T1000 (cell line): ENCODE measurements at regions not wholly inside any gene's neighbourhood (a gene's known extent, or its start where the extent isn't known, plus 50 kb on each side); places are given as distances from the start of the nearest gene placed in this dataset.

ENCODE experiments used
- DNase-seq: peaks from one replicate; lab custom pipeline; 2025; ENCODE audit warnings: mixed read lengths; lab: John Stamatoyannopoulos, UW

DNA sequence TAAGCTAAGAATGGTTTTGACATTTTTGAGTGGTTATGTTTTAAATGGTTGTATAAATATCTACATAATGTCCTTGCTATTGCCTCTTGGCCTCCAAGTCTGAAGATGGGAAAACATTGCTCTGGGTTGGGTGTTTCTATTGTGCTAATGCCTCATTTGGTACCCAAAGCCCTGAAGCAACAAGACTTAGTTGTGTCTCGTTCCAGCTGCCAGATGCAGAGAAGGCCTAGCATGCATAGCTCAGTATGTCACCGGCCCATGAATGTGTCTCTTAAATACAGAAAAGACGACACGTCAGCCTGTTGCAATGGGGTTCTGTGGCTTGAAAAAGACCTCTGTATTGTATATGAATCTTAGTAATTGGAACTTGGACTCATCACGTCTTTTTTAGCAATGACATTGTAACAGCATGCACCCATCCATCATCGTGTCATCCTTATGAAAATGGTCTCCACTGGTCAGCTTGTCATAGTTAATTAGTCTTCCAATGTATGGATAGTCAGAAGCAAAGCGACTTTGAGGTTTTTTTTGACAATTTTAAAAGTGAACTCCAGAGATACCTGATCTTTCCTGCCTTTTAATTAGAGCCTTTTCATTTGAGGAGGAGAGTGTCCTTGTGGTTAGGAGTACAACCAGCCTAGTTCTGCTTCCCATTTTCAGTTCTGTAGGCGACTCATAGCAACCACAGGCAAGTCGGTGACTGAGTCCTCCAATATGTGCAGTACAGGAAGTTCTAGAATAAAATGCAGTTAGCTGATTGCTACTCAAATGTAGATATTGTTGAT, 126.4 kb upstream of the GATB start:
- peak; percentile 8 for DNase-seq

DNA sequence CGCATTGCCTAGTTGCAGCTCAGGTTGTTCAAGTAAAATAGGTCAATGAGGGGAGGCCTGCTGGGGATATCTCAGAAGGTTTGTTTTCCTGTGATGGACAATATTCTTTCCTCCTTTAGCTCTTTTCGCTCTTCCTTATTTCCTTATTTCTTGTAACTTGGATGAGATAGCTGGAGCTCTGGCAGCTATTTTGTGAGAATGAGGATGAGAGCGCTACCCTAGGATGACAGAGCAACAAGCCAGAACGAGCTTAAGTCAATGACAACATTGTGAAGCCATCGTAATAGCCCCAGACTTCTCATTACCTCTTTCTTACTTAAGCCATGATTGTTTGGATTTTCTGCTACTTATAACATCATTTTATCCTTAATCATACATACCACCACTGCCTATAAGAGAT, 124.3 kb upstream of the GATB start:
- no peak for DNase-seq

DNA sequence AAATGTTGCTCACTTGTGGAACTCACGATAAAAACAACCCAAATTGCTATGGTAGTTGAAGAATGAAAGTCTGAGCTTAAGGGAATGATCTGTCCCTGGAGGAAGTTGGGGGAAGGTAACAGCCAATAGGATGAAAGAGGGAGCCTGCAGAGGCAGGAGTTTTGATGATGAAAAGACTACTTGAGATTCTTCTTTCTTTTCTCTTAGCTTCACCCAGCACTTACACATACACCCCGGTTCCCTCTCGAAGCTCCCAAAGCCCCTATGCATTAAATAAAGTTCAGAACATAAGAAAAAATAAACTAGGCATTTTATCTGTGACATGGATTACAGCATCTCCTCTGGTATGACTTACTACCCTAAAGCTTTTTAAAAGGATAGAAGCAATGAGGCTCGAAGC, 122.9 kb upstream of the GATB start:
- DNase-seq: no peak

DNA sequence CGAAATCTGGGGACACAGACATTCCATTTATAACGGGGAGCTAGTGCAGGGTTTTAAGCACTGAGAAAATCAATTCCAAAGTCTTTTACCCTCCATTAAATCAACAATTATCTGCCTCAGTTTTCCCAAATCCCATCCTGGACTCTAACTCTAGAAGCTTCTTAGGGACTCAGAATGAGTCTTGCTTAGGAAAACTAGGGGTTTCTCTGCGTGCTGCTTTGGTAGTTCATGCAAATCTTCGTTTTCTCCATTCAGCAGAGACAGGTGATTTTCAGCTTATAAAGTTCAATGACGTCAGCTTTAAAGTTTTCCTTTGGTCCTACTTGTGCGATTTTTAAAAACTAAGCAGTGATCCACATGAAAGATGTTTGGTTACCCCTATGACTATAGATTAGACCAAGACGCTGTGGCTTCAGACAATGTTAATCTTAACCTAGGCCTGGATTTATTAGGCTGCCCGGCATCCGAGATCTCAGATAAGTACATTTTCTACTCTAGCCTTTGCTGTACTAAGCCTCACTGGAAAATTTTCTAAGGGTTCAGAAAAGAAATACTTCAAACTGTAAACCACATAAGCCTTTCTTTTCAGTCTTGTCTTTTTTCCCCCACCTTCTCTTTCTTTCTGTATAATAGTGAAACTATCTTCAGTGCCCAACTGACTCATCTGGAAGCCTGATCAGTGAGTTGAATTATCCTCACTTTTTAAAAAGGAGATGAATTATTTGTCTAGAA, 121.4 kb upstream of the GATB start:
- DNase-seq: no peak

DNA sequence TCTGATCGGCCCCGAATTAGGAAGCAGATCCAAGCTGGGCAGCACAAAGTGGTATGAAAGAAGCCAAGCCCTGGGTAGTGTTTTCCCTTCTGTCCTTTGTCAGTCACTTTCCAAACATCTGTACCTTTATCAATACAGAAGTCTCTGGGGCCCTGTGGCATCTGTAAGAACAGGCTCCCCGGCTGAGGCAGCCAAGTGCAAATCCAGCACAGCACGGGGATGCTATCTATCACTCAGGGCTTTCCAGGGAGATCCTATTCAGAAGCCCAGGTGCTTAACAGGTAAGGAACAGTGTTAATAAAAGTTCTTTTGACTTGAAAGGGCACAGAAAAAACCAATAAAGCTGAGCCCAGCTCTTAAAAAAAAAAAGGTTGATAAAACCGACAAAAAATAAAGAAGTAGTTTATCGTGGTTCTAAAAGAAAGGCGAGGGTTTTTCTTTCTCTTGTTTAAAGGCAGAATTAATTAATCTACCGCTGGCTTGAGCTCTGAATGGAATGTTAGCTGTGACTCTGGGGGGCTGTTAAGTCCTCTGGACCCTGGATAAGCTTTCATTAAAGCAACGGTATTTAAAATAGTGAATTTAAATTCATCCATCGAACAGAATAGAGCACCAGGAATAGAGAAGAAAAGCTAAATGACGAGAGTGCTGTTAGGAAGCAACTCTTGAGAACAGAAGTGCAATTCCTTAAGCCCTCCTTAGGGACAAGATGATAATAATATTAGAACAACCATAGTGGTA, 119.1 kb upstream of the GATB start:
- DNase-seq: no peak

DNA sequence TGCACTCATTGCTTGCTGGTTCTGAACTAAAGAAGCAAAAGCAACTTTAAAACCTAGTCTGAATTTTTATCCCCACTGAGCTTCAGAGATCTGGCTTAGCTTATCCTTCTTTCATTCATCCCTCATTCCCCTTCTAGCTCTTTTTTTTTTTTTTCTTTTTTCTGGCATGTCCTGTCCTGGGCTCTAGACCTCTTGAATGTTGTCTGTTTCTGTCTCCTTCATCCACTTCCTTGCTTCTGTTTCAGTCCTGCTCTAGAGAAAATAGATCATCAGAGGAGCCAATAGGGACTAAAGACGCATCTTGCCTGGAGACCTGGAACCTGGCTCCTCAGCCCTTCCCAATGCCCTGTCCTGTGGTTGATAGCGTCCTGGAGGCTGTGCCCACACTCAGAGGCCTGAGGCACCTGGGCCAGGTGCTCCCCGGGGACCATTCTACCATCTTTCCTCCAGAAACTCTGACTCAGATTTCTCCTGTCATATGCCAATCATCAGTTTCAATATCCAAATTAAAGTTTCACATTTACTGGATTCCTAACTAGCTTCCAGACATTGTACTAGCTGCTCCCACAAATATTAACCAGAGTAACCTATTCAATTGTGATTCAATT, 115.7 kb upstream of the GATB start:
- DNase-seq: no peak

DNA sequence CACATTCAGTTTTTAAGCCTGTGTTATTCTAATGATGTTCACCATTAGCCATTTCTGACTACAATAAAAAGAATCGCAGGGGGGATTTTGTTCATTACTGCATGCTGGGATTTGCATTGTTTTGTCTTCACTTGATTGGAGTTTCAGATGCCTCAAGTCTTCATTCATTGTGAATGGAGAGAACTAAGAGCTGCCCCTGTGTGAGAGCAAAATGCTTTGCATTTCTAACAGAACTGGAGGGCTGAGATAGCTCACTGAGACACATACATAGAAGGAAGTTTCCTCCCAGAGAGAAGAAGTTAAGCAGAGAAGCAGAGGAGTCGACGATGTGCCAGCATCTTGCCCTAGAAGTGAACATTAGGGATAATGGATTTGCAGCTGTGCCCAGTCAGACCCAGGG, 113.5 kb upstream of the GATB start:
- DNase-seq: no peak

DNA sequence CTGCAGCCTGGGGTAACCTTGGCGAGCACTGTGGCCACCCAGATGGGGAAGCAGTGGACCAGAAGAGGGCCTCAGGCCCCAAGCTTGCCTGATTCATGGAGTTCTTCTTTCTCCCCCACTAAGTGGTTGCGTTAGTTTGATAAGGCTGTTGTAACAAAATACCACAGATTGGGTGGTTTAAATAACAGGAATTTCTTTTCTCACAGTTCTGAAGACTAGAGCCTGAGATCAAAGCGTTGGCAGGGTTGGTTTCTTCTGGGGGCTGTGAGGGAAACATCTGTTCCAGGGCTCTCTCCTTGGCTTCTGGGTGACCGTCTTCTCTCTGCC, 105.7 kb upstream of the GATB start:
- no peak for DNase-seq

DNA sequence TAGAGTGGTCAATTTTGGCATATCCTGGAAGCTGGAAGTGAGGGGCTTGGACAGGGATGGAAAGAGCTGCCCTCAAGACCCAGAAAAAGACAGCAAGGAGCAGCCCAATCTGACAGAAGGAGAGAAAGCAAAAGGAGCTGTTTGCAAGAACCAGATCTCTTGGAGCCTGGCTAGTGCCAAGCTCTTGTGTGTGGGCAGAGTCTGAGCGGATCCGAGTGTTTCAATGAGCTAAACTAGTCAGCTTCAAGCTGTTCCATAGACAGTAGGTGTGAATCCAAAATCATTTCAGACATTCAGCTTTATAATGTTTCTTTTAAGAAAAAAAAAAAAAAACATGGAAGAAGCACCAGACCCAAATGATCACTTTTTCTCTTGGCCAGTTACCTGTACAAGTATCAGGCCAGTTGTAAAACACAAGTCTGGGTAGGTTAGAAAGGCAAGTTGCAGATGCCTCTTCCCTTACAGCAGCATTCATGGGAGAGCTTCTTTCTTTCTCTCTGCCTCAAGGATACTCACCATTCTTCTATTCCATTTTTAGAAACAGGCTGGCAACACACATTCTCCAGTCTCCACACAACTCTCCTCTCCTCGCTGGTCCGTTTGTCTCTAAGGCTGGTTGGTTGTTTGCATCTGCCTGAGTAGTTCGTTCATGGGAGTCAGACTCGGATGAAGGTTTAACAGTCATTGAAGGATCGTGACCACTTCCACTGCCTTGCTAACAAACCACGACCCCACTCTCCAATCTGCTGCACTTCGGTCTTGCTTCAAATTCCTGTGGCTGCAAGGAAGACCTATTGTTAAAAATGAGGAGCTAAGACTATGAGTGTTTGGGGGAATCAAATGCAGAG, 105.2 kb upstream of the GATB start:
- DNase-seq: no peak

DNA sequence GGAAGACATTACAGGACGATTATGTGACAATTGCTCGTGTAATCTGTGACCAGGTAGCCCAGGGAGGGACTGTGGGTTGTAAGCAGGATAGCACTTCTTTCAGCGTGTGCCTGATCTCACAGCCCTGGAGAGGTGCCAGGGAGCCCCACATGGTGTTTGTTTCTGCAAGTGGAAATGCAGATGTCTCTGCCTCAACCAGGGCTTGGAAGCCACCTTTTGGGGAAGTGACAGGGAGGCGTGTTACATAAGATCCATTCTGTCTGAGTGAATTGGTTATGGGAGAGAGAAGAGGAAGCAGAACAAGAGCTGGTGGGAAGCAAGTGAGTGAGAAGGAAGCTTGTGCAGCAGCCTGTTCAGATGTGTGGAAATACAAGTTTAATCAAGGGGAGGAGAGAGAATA, 104.5 kb upstream of the GATB start:
- DNase-seq: no peak

DNA sequence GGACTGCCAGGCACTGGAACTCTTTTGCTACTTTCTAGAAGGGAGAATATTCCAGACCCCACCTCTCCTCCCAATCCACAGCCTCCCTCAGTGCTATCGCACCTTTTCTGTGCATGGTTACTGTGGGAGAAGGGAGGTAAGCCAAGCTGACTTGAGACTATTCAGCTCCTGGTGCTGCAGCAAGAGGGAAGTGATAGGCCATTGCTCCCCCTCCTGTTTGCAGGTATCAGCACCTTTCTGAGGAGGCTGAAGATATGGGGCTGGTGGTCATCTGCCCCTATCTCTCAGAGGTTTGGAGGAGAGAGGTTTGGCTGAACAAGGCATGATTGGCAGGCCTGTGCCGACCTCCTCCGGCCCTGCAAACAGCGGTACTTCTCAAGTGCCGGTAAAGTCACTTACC, 103.3 kb upstream of the GATB start:
- no peak for DNase-seq

DNA sequence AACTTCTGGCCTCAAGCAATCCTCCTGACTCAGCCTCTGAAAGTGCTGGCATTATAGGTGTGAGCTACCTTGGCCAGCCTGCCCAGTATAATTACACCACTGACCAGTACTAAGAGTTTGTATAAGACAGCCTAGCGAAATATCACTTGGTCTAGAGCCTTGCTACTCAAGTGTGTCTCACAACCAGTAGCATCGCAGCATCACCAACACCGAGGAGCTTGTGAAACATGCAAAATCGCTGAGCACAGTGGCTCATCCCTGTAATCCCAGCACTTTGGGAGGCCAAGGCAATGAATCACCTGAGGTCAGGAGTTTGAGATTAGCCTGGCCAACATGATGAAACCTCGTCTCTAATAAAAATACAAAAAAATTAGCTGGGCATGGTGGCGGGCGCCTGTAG, 102.0 kb upstream of the GATB start:
- peak; percentile 6 for DNase-seq

DNA sequence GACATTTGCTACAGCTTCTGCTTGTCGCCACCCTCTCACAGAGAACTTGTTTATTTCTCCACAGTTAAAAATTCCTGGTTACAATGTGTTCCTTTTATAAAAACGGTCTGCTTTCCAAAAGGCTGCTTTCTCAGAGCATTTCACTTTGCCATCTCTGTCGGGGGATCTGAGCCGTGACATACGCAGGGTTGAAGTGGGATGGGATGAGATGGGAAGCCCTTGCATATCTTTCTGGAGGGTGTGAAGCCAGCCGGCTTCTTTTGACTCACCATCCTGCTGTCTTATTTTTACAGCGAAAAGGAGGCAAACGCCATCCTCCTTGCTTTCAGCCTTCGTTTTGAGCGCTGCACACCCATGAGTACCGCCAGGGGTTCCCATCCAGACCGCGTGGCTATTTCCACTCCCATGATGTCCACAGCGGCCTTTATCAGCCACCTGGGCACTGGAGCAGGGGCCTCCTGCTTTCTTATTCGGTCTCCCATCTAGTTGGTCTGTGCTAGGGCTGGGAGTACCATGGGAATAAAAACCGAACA, 99.8 kb upstream of the GATB start:
- no peak for DNase-seq

DNA sequence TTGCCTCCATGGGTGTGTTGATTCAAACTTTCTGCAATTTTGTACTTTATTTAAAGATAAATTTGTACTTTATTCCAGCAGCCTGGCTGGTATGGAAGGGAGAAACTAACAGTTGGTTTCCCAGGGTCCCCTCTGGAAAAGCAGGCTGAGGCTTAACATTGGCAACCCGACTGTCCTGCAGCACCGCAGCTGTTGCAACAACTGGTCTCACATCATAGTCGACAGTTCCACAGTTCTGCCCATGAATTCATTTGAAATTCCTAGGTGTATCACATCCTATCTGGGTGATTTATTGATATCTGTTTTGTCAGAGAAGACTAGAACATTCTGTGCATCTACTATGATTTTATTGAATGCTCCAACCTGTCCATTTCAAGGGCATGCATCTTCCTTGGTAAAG, 98.8 kb upstream of the GATB start:
- no peak for DNase-seq

DNA sequence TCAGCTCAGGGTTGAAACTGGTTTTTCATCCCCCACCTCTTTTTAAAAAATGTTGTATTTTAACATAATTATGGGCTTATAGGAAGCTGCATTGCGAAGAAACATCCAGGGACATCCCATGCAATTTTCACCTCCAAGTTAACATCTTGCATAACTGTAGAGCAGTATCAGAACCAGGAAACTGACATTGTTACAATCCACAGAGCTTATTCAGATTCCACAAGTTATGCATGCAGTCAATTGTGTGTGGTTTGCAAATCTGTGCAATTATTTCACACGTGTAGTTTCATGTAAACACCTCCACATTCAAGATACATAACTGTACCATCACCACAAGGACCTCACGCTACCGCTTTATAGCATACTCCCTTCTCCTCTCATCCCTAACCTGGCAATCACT, 97.5 kb upstream of the GATB start:
- no peak for DNase-seq

DNA sequence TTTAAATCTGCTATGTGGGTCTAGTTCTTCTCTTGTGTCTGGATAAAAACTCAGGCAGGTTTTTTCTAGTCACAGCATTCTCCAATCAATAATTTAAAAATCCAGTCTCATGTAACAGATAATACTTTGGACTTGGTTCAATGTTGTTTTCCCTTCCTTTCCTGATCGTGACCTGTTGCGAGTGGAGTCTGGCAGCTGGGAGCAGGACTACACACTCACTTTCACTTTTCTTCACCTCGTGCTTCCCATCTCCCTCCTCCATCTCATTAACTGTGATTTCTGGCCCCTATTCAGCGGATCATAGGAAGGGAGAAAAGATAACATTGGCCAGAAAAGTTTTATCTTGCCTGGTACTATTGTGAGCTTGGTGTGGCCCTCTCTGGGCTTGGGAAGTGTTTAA, 96.6 kb upstream of the GATB start:
- no peak for DNase-seq

DNA sequence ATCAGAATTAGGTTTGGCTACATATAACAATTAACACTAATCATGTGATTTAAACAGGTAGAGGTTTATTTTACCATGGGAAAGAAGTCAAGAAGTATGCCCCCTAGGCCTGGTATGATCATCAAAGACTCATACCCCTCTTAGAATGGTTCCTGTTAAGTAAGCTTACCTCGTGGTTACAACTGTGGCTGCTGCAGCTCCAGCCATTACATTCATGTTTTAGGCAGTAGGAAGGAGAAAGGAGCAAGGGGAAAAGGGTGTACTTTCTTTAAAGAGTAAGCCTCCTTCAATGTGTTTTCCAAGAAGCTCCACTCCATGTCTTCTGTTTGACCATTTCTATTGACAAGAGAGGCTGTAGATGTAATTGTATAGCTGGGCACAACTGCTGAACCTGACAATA, 94.9 kb upstream of the GATB start:
- DNase-seq: no peak

DNA sequence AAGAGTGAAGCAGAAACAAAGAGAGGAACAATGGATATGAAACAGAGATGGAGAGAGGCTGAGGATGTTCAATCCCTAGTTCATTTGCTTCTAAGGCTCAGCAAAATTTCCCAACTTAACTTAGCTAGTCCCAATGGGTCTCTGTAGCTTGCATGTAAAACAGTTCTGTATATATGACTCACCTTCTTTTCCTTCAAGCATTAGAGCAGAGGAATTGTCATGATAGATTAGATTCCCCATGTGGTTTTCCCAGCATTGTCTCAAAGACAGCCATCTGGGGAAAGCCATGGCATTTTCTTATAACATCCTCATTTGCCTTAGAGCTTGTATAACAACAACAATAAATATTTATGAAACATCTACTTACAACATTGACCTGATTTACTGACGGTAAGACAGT, 93.9 kb upstream of the GATB start:
- no peak for DNase-seq

DNA sequence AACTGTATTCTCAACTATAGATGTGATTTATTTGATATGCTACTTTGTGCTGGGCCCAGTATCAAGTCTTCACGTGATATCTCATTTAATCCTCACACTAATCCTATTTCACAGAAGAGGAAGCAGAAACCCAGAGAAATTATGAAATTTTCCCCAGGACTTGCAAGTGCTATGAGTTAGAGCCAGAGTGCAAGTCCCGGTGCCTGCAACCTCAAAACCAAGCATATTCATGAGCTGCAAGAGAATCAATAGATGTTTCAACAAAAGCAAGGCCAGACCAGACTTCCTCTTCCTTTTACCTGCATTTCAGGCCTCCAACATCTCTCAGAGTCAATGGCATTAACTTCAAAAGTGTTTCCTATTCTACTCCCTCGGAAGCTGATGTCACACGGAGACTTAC, 92.2 kb upstream of the GATB start:
- DNase-seq: no peak

DNA sequence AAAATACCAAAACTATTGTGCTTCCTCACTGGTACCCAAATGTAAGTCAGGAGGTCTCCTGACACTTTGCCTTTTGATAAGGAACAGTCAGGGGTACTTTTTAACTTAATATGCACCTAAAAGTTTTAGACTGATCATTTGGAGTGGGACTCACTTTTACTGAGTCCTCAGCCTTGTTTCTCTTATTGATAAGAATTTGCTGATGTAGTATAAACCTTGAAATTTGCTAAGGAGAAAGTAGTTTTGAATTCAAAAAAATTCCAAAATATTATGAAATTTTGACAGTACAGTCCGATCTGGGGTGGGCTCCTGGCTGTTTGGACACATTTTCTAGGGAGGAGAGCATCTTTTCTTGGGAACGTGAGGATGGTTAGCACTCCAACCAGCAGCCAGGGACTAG, 91.4 kb upstream of the GATB start:
- DNase-seq: no peak

DNA sequence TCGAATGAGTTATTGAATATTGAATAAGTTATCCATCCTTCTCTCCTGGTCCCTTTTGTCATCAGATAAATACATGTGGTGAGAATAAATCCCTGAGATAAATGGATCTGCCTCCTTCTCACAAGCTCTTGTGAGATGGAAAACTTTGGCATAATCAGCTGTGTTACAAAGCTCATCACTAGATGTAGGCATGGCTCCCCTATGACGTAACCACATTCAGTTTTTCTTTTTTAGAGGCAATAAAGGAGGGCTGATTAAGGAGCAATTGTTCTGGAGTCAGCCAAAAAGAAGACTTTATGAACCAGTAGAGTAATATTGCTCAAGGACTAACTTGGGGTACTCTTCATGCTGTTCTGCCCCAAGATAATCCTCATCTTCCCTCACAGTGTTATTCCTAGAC, 90.5 kb upstream of the GATB start:
- DNase-seq: no peak

DNA sequence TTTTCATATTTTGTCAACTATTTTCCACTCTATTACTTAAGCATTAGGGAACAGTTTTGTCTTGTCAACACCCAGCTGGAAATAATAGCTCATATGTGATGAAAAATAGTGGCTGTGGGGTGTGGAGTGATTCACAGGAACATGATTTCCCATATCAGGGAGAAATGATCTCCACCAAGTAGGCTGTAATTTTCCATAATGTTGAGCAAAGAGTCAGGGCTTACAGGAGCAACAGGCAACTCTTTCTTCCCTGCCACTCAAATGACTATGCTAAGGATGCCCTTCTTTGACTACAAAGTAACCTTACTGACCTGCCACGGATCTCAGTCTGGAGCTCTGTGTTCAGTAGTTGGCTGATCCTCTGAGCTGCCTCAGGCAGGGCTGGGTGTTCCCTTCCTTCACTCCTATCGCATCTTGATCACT, 90.0 kb upstream of the GATB start:
- DNase-seq: no peak
